ENCODE measurements at regions not wholly inside any gene's neighbourhood (a gene's known extent, or its start where the extent isn't known, plus 50 kb on each side); places are given as distances from the start of the nearest gene placed in this dataset.

DNA sequence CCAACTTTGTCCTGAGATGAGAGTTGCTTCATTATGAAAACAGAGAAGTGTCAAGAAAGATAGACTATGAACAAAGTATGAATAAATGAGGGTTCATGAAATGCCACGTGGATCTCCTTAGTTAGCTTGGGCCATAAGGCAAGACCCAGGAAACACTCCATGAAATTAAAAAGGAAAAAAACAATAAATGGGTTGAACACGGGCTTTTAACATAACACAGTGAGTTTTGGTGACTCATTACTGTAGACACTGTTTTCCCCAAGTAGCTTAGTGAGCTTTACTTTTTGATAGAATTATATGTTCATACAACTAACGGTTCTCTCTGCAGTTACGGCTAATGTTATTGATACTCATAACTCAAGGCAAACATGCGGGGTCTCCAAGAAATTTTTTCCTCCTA lies 265.0 kb downstream of the DHX15 start:
- H3K9me3 Mint-ChIP-seq: no peaks in the 10 kb centered on the region
- H3K79me2 ChIP-seq (ENCODE audit: low read depth): peaks cover 13% of the 10 kb centered on the region
- H3K27me3 ChIP-seq: no peaks in the 10 kb centered on the region
- no peaks in the 10 kb centered on the region for H3K9me3 ChIP-seq (ENCODE audit: low read depth)
- peaks cover 57% of the 10 kb centered on the region for H3K4me1 Mint-ChIP-seq
- H3K36me3 Mint-ChIP-seq: no peaks in the 10 kb centered on the region
- no peak overlapping the region for H3K27ac ChIP-seq
- no peaks in the 10 kb centered on the region for H4K20me1 ChIP-seq (ENCODE audit: low read depth)
- no peaks in the 10 kb centered on the region for H3K36me3 ChIP-seq
- TF ChIP-seq EZH2phosphoT487 (IDR thresholded peaks at IDR 0.05): no peak
- no peak for TF ChIP-seq CTCF (IDR thresholded peaks at IDR 0.05)
- no peak for TF ChIP-seq EZH2 (IDR thresholded peaks at IDR 0.05)
- H3K4me3 Mint-ChIP-seq: no peak overlapping the region
- peaks cover 4% of the 10 kb centered on the region for H3K27me3 Mint-ChIP-seq (ENCODE audit: insufficient read depth, low read depth)
- H3K9ac ChIP-seq: no peak overlapping the region
- H3F3A ChIP-seq (ENCODE audit: low read depth): peaks cover 28% of the 10 kb centered on the region
- no peak overlapping the region for H3K4me2 ChIP-seq
- peaks cover 42% of the 10 kb centered on the region for H3K4me1 ChIP-seq
- DNase-seq (ENCODE audit: low spot score): no peak
- no peak overlapping the region for H3K4me3 ChIP-seq
- no peak overlapping the region for H2AFZ ChIP-seq (replicated peaks)
- H3K27ac Mint-ChIP-seq: no peak overlapping the region

DNA sequence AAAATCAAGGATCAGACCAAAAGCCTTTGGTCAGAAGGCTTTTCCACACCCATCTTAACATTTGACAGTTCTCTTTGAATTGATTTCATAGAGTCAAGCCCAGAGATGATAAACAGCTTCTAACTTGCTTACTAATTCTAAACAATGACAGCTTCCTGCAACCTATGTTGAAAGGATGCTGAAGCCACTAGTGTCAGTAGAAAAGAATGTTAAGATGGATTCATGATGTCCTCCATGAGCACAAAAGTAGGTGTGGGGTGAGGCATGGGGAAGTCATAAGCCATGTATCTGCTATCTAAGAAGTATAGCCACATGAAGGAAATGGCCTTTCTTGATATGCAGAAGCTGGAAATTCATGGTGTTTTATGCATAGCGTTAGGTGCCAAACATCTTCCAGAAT lies 269.3 kb downstream of the DHX15 start:
- peaks cover 21% of the 10 kb centered on the region for H3K4me1 ChIP-seq
- peaks cover 3% of the 10 kb centered on the region for H3K9me3 Mint-ChIP-seq
- H3K36me3 Mint-ChIP-seq: no peaks in the 10 kb centered on the region
- no peak overlapping the region for H3K4me3 ChIP-seq
- no peak overlapping the region for H3K4me3 Mint-ChIP-seq
- H3K9ac ChIP-seq: no peak overlapping the region
- H3K9me3 ChIP-seq (ENCODE audit: low read depth): no peaks in the 10 kb centered on the region
- TF ChIP-seq EZH2 (IDR thresholded peaks at IDR 0.05) (no peak), CTCF (IDR thresholded peaks at IDR 0.05) (no peak), EZH2phosphoT487 (IDR thresholded peaks at IDR 0.05) (no peak)
- no peaks in the 10 kb centered on the region for H3K79me2 ChIP-seq (ENCODE audit: low read depth)
- no peak overlapping the region for H3K4me2 ChIP-seq
- peaks cover 2% of the 10 kb centered on the region for H3K27me3 Mint-ChIP-seq (ENCODE audit: insufficient read depth, low read depth)
- no peaks in the 10 kb centered on the region for H3F3A ChIP-seq (ENCODE audit: low read depth)
- no peak overlapping the region for H3K27ac ChIP-seq
- H4K20me1 ChIP-seq (ENCODE audit: low read depth): no peaks in the 10 kb centered on the region
- H3K27ac Mint-ChIP-seq: no peak overlapping the region
- DNase-seq (ENCODE audit: low spot score): no peak
- no peaks in the 10 kb centered on the region for H3K36me3 ChIP-seq
- H3K4me1 Mint-ChIP-seq: peaks cover 22% of the 10 kb centered on the region
- no peaks in the 10 kb centered on the region for H3K27me3 ChIP-seq
- H2AFZ ChIP-seq (replicated peaks): no peak overlapping the region

GRCh38 chr4:24312261-24312913 lies 272.0 kb downstream of the DHX15 start:
- Histone ChIP-seq H3K9me3 (ENCODE audit: low read depth) (no peaks in the 10 kb centered on the region), H3K79me2 (ENCODE audit: low read depth) (no peaks in the 10 kb centered on the region), H3K4me2 (no peak overlapping the region), H3K27ac (no peak overlapping the region), H3K4me3 (no peak overlapping the region), H3F3A (ENCODE audit: low read depth) (no peaks in the 10 kb centered on the region), H2AFZ (replicated peaks) (no peak overlapping the region), H3K9ac (no peak overlapping the region), H4K20me1 (ENCODE audit: low read depth) (no peaks in the 10 kb centered on the region), H3K4me1 (peaks cover 9% of the 10 kb centered on the region), H3K36me3 (no peaks in the 10 kb centered on the region), H3K27me3 (no peaks in the 10 kb centered on the region)
- no peak for TF ChIP-seq EZH2phosphoT487 (IDR thresholded peaks at IDR 0.05)
- no peak for TF ChIP-seq CTCF (IDR thresholded peaks at IDR 0.05)
- no peak for TF ChIP-seq EZH2 (IDR thresholded peaks at IDR 0.05)
- Mint-ChIP-seq H3K27me3 (ENCODE audit: insufficient read depth, low read depth) (no peaks in the 10 kb centered on the region), H3K4me1 (peaks cover 10% of the 10 kb centered on the region), H3K27ac (no peak overlapping the region), H3K36me3 (no peaks in the 10 kb centered on the region), H3K9me3 (peaks cover 3% of the 10 kb centered on the region), H3K4me3 (no peak overlapping the region)
- DNase-seq (ENCODE audit: low spot score): no peak

Data from neural progenitor cell (in vitro differentiated cells).